ENCODE measurements at regions not wholly inside any gene's neighbourhood (a gene's known extent, or its start where the extent isn't known, plus 50 kb on each side); places are given as distances from the start of the nearest gene placed in this dataset.
"Not testable (repeated sequence)": the region's sequence is repeated elsewhere in the genome, so short reads cannot be mapped to it uniquely, and the experiment has no call there.

GRCh38 chr3:28156599-28156998 is 84.8 kb upstream of the CMC1 start:
- not testable (repeated sequence) for DNase-seq

- DNase-seq = no peak
These were observed 69.5 kb upstream of the CMC1 start for GRCh38 chr3:28171962-28172361.

- no peak for DNase-seq
These were observed 68.7 kb upstream of the CMC1 start for GRCh38 chr3:28172748-28173147.

GRCh38 chr3:28173836-28174235 is 67.6 kb upstream of the CMC1 start:
- DNase-seq = no peak

GRCh38 chr3:28186748-28187147 is 54.7 kb upstream of the CMC1 start:
- no peak for DNase-seq

GRCh38 chr3:28188686-28189085 is 52.7 kb upstream of the CMC1 start:
- DNase-seq = no peak

GRCh38 chr3:28191363-28191762 is 50.1 kb upstream of the CMC1 start:
- DNase-seq = no peak

All from SHP77 (cell line).